Endodermal cell (in vitro differentiated cells): ENCODE measurements at regions not wholly inside any gene's neighbourhood (a gene's known extent, or its start where the extent isn't known, plus 50 kb on each side); places are given as distances from the start of the nearest gene placed in this dataset.

ENCODE experiments used
- DNase-seq: peaks from one replicate; pipeline ENCODE4 v3.0.0-alpha.2; 2017
- H3K27ac ChIP-seq: 2 replicates; pipeline ENCODE4 v1.5.1; 2013; ENCODE audit warnings: mild to moderate bottlenecking, low read depth, low read length, moderate library complexity
- H3K27me3 ChIP-seq: 2 replicates; pipeline ENCODE4 v1.6.1; 2013; ENCODE audit warnings: mild to moderate bottlenecking, low read length, moderate library complexity; ENCODE audit not compliant: insufficient read depth, control insufficient read depth, poor library complexity, severe bottlenecking
- H3K36me3 ChIP-seq: 2 replicates; pipeline ENCODE4 v1.7.0; 2013; ENCODE audit warnings: mild to moderate bottlenecking, low read length, moderate library complexity; ENCODE audit not compliant: control insufficient read depth, insufficient read depth
- H3K4me1 ChIP-seq: one replicate; pipeline ENCODE4 v1.7.0; 2013; ENCODE audit warnings: low read length; ENCODE audit not compliant: control insufficient read depth, insufficient read depth
- H3K4me3 ChIP-seq: 2 replicates; pipeline ENCODE4 v1.5.1; 2013; ENCODE audit warnings: mild to moderate bottlenecking, low read length, moderate library complexity
- H3K9ac ChIP-seq: 2 replicates; pipeline ENCODE4 v1.6.1; 2013; ENCODE audit warnings: mild to moderate bottlenecking, low read length, moderate library complexity; ENCODE audit not compliant: poor library complexity, severe bottlenecking; ENCODE audit errors: extremely low read depth
- H3K9me3 ChIP-seq: 2 replicates; pipeline ENCODE4 v1.6.1; 2013; ENCODE audit warnings: mild to moderate bottlenecking, low read length, moderate library complexity; ENCODE audit not compliant: control insufficient read depth
- H3K27ac Mint-ChIP-seq: 2 replicates; pipeline ENCODE4 v1.8.0; 2020; ENCODE audit warnings: mixed read lengths
- H3K27me3 Mint-ChIP-seq: 2 replicates; pipeline ENCODE4 v1.8.0; 2021; ENCODE audit warnings: mild to moderate bottlenecking, mixed read lengths; ENCODE audit not compliant: insufficient read depth
- H3K36me3 Mint-ChIP-seq: 2 replicates; pipeline ENCODE4 v1.8.0; 2020; ENCODE audit warnings: low read depth, mixed read lengths
- H3K4me1 Mint-ChIP-seq: 2 replicates; pipeline ENCODE4 v1.8.0; 2020; ENCODE audit warnings: mixed read lengths
- H3K4me3 Mint-ChIP-seq: 2 replicates; pipeline ENCODE4 v1.8.0; 2020; ENCODE audit warnings: mild to moderate bottlenecking, moderate library complexity, mixed read lengths
- H3K9me3 Mint-ChIP-seq: 2 replicates; pipeline ENCODE4 v1.8.0; 2020; ENCODE audit warnings: mild to moderate bottlenecking, mixed read lengths
- WGBS, 2 experiments: methylation state at CpG; one replicate each; pipeline versions ENCODE4 v1.1.5 to v1.1.7; 2013; ENCODE audit warnings: missing lambda C conversion rate in 2 of 2, mixed read lengths in 1 of 2; ENCODE audit not compliant: insufficient coverage in 1 of 2, insufficient read length in 1 of 2; 5-methylcytosine and 5-hydroxymethylcytosine counted together
- TF ChIP-seq, protein P1 (sequence below): fragments of 200-600 bp; sonication (generic); conservative IDR thresholded peaks from 2 replicates; pipeline ENCODE4 v1.5.0; 2021; ENCODE audit warnings: antibody characterized with exemption, mild to moderate bottlenecking

DNA sequence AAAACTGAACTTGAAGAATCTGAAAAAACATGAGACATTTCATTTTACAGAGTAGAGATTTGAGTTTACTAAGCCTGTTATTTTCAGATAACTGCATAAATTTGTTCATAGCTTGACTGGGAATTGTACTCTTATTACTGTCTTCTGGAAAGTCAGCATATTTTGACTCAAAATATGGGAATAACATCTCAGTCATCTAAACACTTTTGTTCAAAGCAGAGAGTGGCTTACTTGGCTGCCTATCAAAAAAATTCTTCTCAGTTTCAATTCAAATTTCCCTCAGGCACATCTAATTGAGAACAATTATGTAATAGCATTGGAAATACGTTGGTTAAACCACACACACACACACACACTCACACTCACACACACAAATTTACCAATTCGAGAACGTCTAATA is 384.6 kb downstream of the ARL4A start:
- Histone ChIP-seq H3K9ac (no peak overlapping the region), H3K27ac (no peak overlapping the region), H3K27me3 (no peaks in the 10 kb centered on the region), H3K4me3 (no peak overlapping the region), H3K9me3 (no peaks in the 10 kb centered on the region), H3K4me1 (no peaks in the 10 kb centered on the region), H3K36me3 (no peaks in the 10 kb centered on the region)
- Mint-ChIP-seq H3K4me3 (no peak overlapping the region), H3K4me1 (peaks cover 1% of the 10 kb centered on the region), H3K36me3 (no peaks in the 10 kb centered on the region), H3K9me3 (no peaks in the 10 kb centered on the region), H3K27me3 (no peaks in the 10 kb centered on the region), H3K27ac (no peak overlapping the region)
- TF ChIP-seq, protein P1, sequence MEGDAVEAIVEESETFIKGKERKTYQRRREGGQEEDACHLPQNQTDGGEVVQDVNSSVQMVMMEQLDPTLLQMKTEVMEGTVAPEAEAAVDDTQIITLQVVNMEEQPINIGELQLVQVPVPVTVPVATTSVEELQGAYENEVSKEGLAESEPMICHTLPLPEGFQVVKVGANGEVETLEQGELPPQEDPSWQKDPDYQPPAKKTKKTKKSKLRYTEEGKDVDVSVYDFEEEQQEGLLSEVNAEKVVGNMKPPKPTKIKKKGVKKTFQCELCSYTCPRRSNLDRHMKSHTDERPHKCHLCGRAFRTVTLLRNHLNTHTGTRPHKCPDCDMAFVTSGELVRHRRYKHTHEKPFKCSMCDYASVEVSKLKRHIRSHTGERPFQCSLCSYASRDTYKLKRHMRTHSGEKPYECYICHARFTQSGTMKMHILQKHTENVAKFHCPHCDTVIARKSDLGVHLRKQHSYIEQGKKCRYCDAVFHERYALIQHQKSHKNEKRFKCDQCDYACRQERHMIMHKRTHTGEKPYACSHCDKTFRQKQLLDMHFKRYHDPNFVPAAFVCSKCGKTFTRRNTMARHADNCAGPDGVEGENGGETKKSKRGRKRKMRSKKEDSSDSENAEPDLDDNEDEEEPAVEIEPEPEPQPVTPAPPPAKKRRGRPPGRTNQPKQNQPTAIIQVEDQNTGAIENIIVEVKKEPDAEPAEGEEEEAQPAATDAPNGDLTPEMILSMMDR = no peak
- 100% methylated on average over 2 of the region's 3 CpGs; no CpG with 5 or more reads in 1 of the 2 experiments for WGBS, 2 experiments
- DNase-seq = no peak

DNA sequence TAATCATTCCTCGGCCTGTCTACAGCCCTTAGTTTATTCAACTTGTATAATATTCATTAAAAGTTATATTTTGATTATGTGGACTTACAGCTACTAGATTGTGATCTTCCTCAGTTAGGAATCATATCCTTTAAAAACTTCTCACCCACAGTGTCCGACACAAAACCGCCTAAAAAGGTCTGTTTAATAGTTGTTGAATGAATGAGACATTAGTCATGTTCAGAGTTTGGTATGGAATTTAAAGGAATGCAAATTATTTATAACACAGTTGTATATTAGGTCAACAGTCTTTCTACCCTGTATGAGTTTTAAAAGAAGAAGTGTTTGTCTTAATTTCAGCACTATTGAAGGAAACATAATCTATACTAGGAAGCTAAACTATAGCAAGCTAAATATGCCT is 390.0 kb downstream of the ARL4A start:
- WGBS, 2 experiments = 90% methylated on average over 2 of the region's 3 CpGs; no CpG with 5 or more reads in 1 of the 2 experiments
- no peak overlapping the region for H3K4me3 Mint-ChIP-seq
- no peak overlapping the region for H3K27ac Mint-ChIP-seq

DNA sequence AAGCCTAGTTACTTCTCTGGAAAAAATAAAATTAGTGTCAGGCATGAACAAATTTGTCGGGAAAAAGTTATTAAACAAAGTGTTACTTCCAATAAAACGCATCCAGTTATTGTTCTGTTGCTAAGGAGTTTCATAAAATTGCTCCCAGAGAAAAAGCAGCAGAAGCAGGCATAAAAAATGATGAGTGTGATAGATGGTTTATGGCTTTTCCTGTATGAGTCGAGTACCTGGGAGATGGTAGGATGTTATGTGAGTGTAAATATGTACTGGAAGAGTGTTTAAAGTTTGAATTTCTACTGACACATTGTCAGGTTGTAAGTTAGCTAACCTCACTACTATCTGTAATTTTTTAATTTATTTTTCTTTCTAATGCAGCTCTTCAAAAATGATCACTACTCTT is 390.7 kb downstream of the ARL4A start:
- 0 to 63% methylated on average over 1 to 3 of the region's 3 CpGs for WGBS, 2 experiments
- no peaks in the 10 kb centered on the region for H3K4me1 ChIP-seq
- Mint-ChIP-seq H3K36me3 (no peaks in the 10 kb centered on the region), H3K9me3 (no peaks in the 10 kb centered on the region), H3K27me3 (no peaks in the 10 kb centered on the region), H3K4me3 (no peak overlapping the region), H3K4me1 (no peaks in the 10 kb centered on the region), H3K27ac (no peak overlapping the region)
- no peak overlapping the region for H3K9ac ChIP-seq
- H3K27ac ChIP-seq = no peak overlapping the region
- no peak overlapping the region for H3K4me3 ChIP-seq
- no peaks in the 10 kb centered on the region for H3K36me3 ChIP-seq
- DNase-seq = no peak
- H3K9me3 ChIP-seq = no peaks in the 10 kb centered on the region
- H3K27me3 ChIP-seq = no peaks in the 10 kb centered on the region
- TF ChIP-seq, protein P1 = no peak

More for the DNA sequence above, 390.0 kb downstream of the ARL4A start:
- Mint-ChIP-seq H3K9me3 (no peaks in the 10 kb centered on the region), H3K36me3 (no peaks in the 10 kb centered on the region), H3K4me1 (no peaks in the 10 kb centered on the region), H3K27me3 (no peaks in the 10 kb centered on the region)
- Histone ChIP-seq H3K4me3 (no peak overlapping the region), H3K4me1 (no peaks in the 10 kb centered on the region), H3K9ac (no peak overlapping the region), H3K9me3 (no peaks in the 10 kb centered on the region), H3K36me3 (no peaks in the 10 kb centered on the region), H3K27ac (no peak overlapping the region), H3K27me3 (no peaks in the 10 kb centered on the region)
- DNase-seq = no peak
- TF ChIP-seq, protein P1 = no peak
